ENCODE measurements at regions not wholly inside any gene's neighbourhood (a gene's known extent, or its start where the extent isn't known, plus 50 kb on each side); places are given as distances from the start of the nearest gene placed in this dataset.
"Not testable (repeated sequence)": the region's sequence is repeated elsewhere in the genome, so short reads cannot be mapped to it uniquely, and the experiment has no call there.

GRCh38 chr1:74949348-74949747 lies 184.8 kb upstream of the LHX8 start:
- not testable (repeated sequence) for DNase-seq

GRCh38 chr1:74951981-74952380 lies 182.2 kb upstream of the LHX8 start:
- not testable (repeated sequence) for DNase-seq

GRCh38 chr1:74952786-74953185 lies 181.4 kb upstream of the LHX8 start:
- no peak for DNase-seq

DNA sequence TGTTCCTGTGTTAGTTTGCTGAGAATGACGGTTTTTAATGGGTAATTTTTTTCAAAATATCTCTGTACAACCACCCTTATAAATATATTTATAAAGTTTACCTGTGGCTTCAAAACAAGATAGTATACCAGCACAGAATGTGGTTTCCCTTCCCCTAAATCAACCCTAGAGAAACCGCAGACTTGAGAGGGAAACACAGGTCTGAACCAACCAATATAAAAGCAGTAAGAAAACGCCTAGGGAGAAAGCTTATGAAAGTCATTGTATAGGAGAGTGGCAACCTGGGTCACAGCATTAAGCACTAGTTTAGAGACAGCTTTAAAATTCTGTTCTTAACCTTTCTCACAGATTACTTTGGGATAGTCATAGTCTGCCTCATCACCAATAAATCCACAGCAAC lies 180.6 kb upstream of the LHX8 start:
- no peak for DNase-seq

DNA sequence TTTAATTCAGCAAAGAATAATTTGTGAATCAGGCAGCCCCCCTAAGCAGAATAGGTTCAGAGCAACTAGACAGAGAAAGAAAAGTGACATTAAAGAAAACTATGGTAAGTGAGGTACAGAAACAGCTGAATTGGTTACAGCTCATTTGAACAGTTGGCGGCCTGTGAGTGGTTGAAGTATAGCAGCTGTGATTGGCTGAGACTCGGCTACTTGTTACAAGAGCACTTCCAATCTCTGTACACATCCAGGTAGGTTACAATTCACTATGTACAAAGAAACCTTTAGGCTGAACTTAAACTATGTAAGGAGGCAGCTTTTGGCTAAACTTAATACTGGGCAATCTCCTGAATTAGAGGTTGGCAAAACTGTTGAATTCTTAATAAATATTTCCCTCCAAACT lies 171.1 kb upstream of the LHX8 start:
- DNase-seq: no peak

DNA sequence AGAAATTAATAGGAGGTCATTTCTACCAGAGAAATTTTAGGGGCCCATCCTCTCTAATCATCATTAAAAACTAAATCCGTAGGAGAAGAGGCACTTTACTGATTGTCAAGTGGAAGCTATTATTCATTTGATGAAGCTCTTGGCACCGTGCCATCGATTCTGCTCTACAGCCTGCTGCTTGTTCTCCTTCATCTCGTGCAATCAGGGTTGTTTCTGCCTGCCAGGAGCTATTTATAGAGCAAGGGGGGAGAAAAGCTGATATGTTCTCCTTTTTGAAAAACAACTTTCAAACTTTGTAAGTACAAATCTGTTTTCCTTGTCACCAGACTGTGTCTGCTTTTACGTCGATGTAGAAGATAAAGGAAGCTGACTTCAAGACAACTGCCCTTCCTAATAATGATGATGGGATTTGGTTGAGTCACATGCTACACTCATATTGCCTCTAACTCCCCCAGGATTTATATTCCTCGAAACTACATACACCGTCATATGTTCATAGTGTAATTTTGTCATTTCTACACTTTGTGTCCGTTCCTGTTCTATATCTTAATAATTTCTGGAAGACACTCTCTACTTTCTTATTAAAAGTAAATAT lies 169.6 kb upstream of the LHX8 start:
- DNase-seq: peak; percentile 96

DNA sequence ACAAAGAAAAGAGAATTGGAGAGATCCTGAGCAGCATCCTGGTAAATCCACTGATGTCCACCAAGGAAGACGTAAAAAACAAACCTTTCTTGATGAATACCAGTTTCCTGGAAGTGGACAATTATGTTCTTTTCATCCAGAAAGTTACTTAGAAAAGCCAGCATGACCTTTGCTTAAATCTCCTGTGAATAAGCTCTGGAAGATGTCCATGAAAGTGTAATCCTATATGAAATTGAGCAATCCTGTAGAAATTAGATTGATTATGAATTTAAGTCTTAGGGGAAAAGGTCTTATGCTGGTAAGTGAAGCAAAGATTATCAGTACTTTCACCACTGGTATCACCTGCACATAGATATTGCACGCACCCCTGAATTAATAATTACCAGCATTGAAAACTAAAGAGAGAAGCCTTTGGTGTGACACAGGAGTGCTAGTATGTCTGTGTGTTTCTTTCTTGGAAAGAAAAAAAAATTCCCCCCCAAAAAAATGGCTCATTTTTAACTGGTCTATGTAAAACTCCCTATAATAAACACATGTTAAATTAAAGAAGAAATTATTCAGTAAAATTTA lies 164.5 kb upstream of the LHX8 start:
- DNase-seq: no peak

DNA sequence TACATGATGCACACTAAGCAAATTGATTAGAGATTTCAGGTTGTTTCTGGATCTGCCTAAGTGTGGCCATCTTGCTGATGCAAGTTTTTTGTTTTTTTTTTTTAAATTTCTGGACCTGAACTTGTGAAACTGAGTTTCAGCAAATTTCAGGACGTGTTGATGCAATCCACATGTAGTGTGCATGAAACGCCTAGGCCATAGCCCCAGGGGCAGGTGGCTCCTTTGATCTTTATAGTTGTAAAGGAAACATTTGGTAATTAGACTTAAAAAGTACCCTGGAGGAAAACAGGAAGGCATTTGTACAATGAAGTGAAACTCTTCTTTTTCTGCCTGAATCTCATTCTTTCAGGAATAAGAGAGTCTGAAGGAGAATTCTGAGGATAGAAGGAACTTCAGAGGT lies 162.2 kb upstream of the LHX8 start:
- no peak for DNase-seq

GRCh38 chr1:74976491-74976890 lies 157.7 kb upstream of the LHX8 start:
- DNase-seq: no peak

GRCh38 chr1:74992448-74992847 lies 141.7 kb upstream of the LHX8 start:
- DNase-seq: not testable (repeated sequence)

GRCh38 chr1:74995821-74996220 lies 138.4 kb upstream of the LHX8 start:
- no peak for DNase-seq

DNA sequence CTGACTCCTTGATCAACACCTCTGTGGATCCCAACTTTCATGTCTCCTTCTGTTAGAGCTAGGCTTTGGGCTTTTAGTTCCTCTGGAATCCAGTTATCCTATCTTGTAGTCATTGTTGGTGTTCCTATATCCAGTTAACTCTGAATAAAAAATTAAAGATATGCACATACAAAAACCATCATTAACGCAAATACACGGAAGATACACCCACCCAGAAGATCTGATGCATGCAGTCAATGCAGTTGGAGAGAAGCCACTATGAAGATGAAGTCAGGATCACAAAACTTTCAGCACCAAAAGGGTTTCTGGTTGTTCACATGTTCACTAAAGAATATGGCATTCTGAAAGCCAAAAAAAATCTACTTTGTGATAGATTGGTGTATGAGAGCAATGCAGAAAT lies 123.6 kb upstream of the LHX8 start:
- DNase-seq: no peak

GRCh38 chr1:75014250-75014649 lies 119.9 kb upstream of the LHX8 start:
- no peak for DNase-seq

DNA sequence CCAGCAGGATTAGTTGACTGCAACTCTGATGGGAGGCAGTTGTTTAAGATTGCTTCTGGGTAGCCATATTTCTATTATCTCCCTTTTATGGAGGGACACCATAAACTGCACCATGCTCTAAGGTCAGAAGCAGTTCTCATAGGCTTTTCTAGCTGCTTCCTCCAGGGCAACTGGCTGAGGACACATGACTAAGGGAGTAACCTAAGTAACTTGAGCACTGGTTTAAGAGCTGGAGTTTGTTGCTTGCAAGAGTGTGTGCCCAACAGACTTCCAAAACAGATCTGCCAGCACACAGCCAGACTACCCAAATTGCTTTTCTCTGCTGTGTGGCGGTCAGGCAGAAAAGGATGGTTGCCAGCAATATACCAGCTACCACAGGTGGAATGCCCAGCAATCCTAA lies 111.2 kb upstream of the LHX8 start:
- DNase-seq: no peak

GRCh38 chr1:75034376-75034775 lies 99.8 kb upstream of the LHX8 start:
- no peak for DNase-seq

DNA sequence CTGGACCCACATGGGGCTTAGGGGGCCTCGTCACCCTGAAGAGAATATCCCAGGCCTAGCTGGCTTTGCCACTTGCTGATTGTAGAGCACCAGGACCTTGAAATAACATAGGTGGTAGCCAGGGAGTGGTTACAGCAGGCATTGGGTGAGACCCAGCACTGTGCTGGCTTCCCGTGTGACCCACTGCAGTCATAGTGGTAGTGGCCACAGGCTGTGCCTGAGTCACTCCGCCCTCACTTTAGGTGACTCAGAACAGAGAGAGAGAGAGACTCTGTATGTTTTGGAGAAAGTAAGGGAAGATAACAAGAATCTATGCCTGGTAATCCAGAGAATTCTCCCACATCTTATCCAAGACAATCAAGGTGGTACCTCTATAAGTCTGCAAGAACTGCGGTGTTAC lies 98.7 kb upstream of the LHX8 start:
- DNase-seq: no peak

DNA sequence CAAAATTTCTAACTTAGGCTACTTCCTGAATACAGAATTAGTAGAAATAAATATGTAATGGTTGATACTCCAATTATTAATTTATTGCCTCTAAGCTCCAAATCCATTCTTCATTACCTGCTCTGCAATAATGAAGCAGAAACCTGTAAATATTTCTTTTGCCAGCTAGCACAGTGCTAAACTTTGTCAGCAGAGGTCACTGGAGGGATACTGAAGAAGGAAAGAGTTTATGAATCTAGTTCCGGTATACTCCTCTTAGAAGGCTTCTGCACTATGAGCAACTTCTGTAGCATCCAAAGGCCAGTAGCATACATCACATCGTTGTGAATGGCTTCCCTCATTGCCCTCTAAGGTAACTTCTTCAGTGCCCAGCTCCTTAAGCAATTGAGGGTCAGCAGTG lies 81.0 kb upstream of the LHX8 start:
- DNase-seq: no peak

GRCh38 chr1:75058424-75058823 lies 75.8 kb upstream of the LHX8 start:
- DNase-seq: no peak

GRCh38 chr1:75062111-75062510 lies 72.1 kb upstream of the LHX8 start:
- no peak for DNase-seq

GRCh38 chr1:75067975-75068374 lies 66.2 kb upstream of the LHX8 start:
- DNase-seq: no peak

DNA sequence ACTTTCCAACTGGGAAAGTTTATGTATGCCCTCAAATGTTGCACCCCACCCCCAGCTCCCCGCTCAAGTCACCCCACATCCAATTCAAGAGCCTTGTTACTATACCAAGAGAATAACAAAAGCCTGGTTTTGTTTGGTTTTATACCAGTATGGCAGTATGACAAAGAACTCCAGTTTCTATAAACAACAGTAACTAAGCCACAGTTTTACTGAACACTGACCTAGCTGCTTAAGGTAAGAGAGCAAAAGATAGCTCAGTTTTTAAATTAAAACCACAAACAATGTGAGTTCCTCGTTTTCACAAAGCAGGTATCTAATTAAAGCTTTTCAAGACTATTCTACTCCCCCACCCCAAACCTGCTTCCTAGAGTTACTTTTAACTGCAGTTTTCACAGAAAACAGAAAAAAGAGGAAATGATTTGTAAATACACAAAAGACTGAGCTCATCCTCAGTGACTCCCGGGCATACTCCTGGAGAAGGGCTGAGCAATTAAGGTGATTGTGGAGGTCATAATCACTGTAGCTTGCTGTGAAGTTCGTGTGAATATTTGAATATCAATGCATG lies 59.3 kb upstream of the LHX8 start:
- DNase-seq: no peak

GRCh38 chr1:75079538-75080290 lies 54.5 kb upstream of the LHX8 start:
- no peak for DNase-seq

- no peak for DNase-seq
Measured at GRCh38 chr1:75083223-75083622, 51.0 kb upstream of the LHX8 start.

DNA sequence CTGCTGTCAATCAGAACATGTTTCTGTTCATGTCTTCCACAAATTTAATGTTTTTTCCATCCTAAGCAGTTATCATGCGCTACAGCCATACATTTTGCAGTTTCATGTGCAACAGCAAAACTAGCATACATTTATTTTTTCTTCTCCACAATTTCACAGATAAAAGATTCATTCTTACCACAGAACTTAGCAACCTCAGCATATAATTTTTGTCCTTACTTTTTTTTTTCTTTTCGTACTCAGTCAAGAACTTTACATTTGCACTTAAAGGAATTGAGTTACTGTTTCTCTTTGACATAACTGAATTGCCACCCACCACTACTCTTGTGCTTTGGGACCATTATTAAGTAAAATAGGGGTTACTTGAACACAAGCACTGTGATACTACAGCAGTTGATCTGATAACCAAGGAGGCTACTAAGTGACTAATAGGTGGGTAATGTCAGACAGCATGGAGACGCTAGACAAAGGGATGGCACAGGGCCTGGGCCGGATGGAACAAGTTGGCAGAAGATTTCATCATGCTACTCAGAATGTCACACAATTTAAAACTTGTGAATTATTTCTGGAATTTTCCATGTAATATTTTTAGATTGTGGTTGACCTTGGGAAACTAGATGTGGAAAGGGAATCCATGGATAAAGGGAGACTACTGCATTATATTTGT lies 50.2 kb upstream of the LHX8 start:
- DNase-seq: no peak

Measured in NCI-H1694 (cell line).